Left renal pelvis (tissue), 4 donors: ENCODE measurements at regions not wholly inside any gene's neighbourhood (a gene's known extent, or its start where the extent isn't known, plus 50 kb on each side); places are given as distances from the start of the nearest gene placed in this dataset.

ENCODE experiments used
- DNase-seq, 4 donors: peaks; one replicate each; pipeline ENCODE4 v3.0.0-alpha.2; 2013; ENCODE audit warnings: low read depth in 4 of 4, low spot score in 3 of 4

GRCh38 chr5:10854506-10855277 lies 93.7 kb upstream of the DAP start:
- DNase-seq, result no peak

GRCh38 chr5:10853154-10853553 lies 92.1 kb upstream of the DAP start:
- DNase-seq, result no peak

GRCh38 chr5:10849278-10849677 lies 88.2 kb upstream of the DAP start:
- DNase-seq, result no peak

DNA sequence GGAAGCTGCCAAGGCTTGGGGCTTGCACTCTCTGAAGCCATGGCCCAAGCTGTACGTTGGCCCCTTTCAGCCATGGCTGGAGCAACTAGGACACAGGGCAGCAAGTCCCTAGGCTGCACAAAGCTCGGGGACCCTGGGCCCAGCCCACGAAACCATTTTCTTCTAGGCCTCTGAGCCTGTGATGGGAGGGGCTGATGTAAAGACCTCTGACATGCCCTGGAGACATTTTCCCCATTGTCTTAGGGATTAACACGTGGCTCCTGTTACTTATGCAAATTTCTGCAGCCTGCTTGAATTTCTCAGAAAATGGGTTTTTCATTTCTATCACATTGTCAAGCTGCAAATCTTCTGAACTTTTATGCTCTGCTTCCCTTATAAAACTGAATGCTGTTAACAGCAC lies 83.0 kb upstream of the DAP start:
- no peak for DNase-seq

DNA sequence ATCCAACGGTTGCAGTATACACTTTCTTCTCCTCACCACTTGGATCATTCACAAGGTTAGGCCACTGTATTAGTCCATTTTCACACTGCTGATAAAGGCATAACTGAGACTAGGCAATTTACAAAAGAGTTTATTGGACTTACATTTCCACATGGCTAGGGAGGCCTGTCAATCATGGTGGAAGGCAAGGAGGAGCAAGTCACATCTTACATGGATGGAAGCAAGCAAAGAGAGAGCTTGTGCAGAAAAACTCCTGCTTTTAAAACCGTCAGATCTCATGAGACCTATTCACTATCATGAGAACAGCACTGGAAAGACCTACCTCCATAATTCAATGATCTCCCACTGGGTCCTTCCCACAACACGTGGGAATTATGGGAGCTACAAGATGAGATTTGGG lies 81.8 kb upstream of the DAP start:
- DNase-seq, result no peak

GRCh38 chr5:10839916-10840599 lies 79.0 kb upstream of the DAP start:
- DNase-seq, result no peak

DNA sequence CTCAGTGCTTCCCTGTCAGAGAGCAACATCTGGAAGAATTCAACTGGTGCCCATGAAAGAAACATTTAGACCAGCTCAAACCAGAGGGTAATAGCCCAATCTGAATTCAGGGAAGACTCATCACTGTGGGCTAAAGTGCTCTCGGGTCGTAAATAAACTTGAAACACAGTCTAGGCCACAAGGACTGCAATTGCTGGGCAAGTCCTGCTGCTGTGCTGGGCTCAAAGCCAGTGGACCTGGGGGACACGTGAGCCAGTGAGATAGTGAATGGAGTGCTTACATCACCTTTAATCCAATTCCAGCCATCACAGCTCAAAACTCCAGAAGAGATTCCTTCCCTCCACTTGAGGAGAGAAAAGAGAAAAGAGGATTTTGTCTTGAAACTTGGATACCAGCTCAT lies 78.1 kb upstream of the DAP start:
- DNase-seq, result no peak

DNA sequence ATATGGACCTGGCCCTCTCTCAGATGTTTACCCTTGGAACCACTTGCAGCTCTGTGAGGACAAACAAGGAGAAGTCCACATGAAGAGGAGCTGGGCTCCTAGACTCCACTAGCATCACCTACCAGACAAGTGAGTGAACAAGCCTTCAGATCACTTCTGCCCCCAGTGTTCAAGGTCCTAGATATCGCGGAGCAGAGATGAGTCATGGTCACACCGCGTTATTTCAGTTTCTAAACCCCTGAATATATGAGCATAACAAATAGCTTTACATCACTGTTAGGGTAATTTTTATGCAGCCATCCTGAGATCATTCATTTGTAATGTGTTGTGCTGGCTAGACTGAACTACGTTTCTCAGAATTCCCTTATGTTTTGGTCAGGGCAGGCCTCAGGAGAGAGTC lies 77.0 kb upstream of the DAP start:
- DNase-seq, result no peak

DNA sequence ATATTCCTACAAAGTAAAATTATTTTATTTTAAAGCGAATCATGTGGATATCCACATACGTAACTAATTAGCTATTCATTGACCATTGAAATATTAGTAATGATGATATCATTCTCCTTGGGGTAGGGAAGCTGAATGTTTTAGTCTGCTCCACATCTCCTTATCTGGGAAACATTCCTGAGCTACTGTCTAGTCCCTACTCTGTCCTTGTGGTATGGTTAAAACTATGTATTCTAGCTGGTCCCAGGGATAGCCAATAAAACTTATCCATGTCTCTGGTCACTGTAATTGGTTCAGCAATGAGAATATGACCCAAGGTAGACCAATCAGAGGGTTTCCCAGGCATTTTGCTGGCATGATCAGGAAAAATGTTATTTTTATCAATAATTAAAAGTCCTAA lies 76.0 kb upstream of the DAP start:
- DNase-seq, result no peak

GRCh38 chr5:10834695-10835094 lies 73.7 kb upstream of the DAP start:
- DNase-seq, result no peak

DNA sequence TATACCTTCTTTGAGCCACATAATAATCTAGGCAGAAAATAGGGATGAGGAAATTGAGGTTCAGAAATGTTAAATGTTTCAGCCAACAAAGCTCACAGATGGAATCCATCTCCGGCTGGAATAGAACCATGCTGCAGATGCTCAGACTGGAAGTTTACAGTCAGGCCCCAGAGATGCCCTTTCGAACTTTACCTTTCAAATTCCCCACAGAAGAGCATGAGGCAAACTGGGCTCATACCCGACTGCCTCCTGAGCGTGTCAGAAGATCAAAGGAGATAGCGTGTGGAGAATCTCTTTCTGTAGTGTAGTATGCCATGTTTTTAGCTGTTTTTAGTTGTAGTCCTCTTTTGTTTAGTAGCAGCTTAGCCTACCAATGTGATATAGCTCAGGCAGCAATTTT lies 72.0 kb upstream of the DAP start:
- peak in 1 of 4 donors; percentile 16 for DNase-seq

DNA sequence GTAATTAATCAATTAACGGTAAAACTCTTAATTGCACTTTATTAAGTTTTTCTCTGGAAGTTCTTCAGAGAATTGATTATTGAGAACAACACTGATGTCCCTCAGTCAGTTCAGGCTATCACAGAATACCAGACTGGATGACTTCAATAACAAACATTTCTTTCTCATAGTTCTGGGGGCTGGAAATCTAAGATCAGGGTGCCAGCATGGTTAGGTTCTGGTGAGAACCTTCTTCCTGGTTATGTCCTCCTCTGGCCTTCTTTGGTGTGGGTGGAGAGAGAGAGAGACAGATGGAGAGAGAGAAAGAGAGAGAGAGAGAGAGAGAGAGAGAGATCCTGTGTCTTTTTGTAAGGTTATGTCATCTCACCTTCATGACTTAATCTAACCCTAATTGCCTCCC lies 71.4 kb upstream of the DAP start:
- no peak for DNase-seq

GRCh38 chr5:10831419-10831818 lies 70.4 kb upstream of the DAP start:
- DNase-seq, result no peak

GRCh38 chr5:10828241-10828640 lies 67.2 kb upstream of the DAP start:
- DNase-seq, result no peak

- DNase-seq, result no peak
Measured at GRCh38 chr5:10827571-10827970, 66.5 kb upstream of the DAP start.

- DNase-seq, result no peak
Measured at GRCh38 chr5:10826971-10827370, 65.9 kb upstream of the DAP start.

- no peak for DNase-seq
Measured at GRCh38 chr5:10825897-10826644, 65.0 kb upstream of the DAP start.

DNA sequence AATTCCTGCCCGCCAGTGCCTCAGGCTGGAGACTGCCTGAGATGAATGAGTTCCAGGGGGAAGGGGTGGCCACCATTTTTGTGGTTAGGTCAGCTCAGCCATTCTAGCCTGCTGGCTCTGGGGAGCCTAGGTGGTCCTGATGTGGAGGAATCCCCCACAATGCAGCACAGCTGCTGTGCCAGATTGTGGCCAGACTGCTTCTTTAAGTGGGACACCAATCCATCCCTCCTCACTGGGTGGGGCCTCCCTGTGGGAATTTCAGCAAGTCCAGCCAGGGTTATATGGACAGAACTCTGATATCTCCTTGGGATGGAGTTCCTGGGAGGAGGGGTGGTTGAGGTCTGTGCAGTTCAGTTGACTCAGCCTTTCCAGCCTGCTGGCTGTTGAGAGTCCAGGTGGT lies 51.2 kb upstream of the DAP start:
- no peak for DNase-seq
